ENCODE measurements at regions not wholly inside any gene's neighbourhood (a gene's known extent, or its start where the extent isn't known, plus 50 kb on each side); places are given as distances from the start of the nearest gene placed in this dataset.

GRCh38 chr2:10981451-10981850 is 69.7 kb downstream of the KCNF1 start:
- TF ChIP-seq EP300 (IDR thresholded peaks at IDR 0.05) (no peak), CTCF (IDR thresholded peaks at IDR 0.05) (no peak), POLR2A (IDR thresholded peaks at IDR 0.05) (no peak), POLR2AphosphoS5 (IDR thresholded peaks at IDR 0.05) (no peak)

Data from gastroesophageal sphincter (tissue), 3 donors.